ENCODE measurements at regions not wholly inside any gene's neighbourhood (a gene's known extent, or its start where the extent isn't known, plus 50 kb on each side); places are given as distances from the start of the nearest gene placed in this dataset.

GRCh38 chr11:25983280-25983679 is 348.6 kb upstream of the ANO3 start:
- no peak for TF ChIP-seq POLR2A (IDR thresholded peaks at IDR 0.05; ENCODE audit: low read length)
- TF ChIP-seq GATA1 (IDR thresholded peaks at IDR 0.05; ENCODE audit: low read depth, low read length), result no peak

Measured in erythroblast (primary cell).